D721Med (cell line): ENCODE measurements at regions not wholly inside any gene's neighbourhood (a gene's known extent, or its start where the extent isn't known, plus 50 kb on each side); places are given as distances from the start of the nearest gene placed in this dataset.

Experiments used
- DNase-seq: peaks from one replicate; pipeline ENCODE4 v3.0.0; 2011; ENCODE audit warnings: low spot score; ENCODE audit not compliant: insufficient read length
- FAIRE-seq: peaks from 2 replicates; lab custom pipeline; 2011; peaks lifted over from hg19 to GRCh38; lab: Jason Lieb, UNC
- TF ChIP-seq, protein P1 (sequence below): IDR thresholded peaks from 2 replicates; pipeline ENCODE4 v1.5.1; 2012; ENCODE audit warnings: mild to moderate bottlenecking, control low read depth; ENCODE audit not compliant: insufficient read depth; ENCODE audit errors: missing control alignments

GRCh38 chr2:123073956-123074355 lies 951.1 kb upstream of the CNTNAP5 start:
- no peak for DNase-seq
- TF ChIP-seq, protein P1, sequence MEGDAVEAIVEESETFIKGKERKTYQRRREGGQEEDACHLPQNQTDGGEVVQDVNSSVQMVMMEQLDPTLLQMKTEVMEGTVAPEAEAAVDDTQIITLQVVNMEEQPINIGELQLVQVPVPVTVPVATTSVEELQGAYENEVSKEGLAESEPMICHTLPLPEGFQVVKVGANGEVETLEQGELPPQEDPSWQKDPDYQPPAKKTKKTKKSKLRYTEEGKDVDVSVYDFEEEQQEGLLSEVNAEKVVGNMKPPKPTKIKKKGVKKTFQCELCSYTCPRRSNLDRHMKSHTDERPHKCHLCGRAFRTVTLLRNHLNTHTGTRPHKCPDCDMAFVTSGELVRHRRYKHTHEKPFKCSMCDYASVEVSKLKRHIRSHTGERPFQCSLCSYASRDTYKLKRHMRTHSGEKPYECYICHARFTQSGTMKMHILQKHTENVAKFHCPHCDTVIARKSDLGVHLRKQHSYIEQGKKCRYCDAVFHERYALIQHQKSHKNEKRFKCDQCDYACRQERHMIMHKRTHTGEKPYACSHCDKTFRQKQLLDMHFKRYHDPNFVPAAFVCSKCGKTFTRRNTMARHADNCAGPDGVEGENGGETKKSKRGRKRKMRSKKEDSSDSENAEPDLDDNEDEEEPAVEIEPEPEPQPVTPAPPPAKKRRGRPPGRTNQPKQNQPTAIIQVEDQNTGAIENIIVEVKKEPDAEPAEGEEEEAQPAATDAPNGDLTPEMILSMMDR = no peak
- FAIRE-seq = no peak

GRCh38 chr2:123077101-123077500 lies 948.0 kb upstream of the CNTNAP5 start:
- TF ChIP-seq, protein P1 = no peak
- DNase-seq (no peak), FAIRE-seq (no peak)

DNA sequence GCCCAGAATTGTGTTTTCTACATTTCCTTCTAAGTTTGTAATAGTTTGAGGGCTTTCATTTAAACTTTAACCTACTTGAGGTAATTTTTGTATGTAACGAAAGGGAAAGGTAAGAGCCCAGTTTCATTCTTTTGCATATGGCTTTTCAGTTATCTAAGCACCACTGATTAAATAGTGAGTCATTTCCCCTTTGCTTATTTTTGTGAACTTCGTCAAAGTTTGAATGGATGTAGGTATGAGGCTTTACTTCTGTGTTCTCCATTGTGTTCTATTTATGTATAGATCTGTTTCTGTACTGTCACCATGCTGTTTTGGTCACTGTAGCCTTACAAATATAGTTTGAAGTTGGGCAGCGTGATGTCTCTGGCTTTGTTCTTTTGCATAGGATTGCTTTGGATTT lies 944.8 kb upstream of the CNTNAP5 start:
- FAIRE-seq (no peak), DNase-seq (no peak)
- TF ChIP-seq, protein P1 = no peak

DNA sequence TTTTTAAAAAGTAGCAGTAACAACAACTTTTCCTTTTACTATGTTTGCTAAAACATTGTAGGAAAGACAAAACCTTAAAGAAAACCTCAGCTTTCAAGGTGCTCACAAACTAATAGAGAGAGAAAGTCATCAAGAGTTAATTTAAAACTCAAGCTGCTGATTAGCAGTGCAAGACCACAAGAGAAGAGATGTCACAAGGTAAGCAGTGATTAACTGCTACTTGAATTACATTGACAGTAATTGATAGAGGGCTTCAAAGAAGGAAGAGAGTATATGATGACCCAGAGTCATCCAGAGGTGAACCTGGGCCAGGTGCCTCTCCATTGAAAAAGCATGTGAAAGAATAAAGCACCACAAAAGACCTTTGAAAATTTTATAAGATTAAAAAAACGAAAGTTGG lies 939.6 kb upstream of the CNTNAP5 start:
- no peak for FAIRE-seq
- TF ChIP-seq, protein P1 = no peak
- DNase-seq = no peak

GRCh38 chr2:123086613-123087385 lies 938.3 kb upstream of the CNTNAP5 start:
- no peak for FAIRE-seq
- TF ChIP-seq, protein P1 = no peak

DNA sequence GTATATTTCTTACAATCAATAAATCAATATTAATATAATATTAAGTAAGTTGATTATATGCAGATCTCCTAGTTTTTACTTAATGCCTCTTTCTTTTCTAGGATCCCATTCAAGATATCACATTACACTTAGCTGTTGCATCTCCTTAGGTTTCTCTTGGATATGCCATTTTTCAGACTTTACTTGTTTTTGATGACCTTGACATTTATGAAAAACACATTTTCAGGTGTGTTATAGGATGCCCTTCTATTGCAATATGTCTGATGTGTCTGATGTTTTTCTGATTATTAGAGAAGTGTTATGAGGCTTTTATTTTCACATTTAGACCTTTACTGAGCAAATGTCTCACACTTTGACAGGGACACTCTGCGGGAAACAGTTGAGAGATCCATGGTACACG lies 933.6 kb upstream of the CNTNAP5 start:
- DNase-seq (no peak), FAIRE-seq (no peak)
- TF ChIP-seq, protein P1 = no peak

More at GRCh38 chr2:123086613-123087385, 938.3 kb upstream of the CNTNAP5 start:
- DNase-seq = no peak

DNA sequence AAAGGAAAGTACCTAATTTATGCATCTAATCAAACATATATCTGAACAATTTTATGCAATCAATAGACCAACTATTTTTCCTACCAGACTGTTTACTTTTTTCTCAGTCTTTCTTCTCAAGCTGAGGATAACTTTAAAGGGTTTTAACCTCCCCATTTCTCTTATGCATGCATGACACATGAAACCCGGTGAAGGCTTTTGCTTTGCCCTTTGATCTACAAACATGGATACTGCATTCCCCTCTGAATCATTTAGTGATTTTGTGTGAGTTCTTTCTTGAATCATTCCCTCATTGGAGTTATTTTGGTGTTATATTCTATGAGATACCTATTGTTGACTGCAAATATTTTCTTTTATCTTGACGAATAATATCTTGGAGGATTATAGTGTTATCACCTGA lies 931.9 kb upstream of the CNTNAP5 start:
- FAIRE-seq = no peak
- no peak for DNase-seq
- TF ChIP-seq, protein P1 = no peak
